CD4-positive, CD25-positive, alpha-beta regulatory T cell (primary cell): ENCODE measurements at regions not wholly inside any gene's neighbourhood (a gene's known extent, or its start where the extent isn't known, plus 50 kb on each side); places are given as distances from the start of the nearest gene placed in this dataset.

Source experiments
- ATAC-seq, 2 donors: fragments of 150-1000 bp; cut with Tn5 transposase; one replicate each; pipeline ENCODE4 v1.10.0; 2021; ENCODE audit warnings: low read depth in 2 of 2, moderate number of reproducible peaks in 2 of 2, moderate library complexity in 1 of 2
- DNase-seq, 3 donors: peaks; one replicate each; pipeline versions ENCODE4 v3.0.0 to v3.0.0-alpha.2; 2012 to 2022; ENCODE audit warnings: mixed read lengths in 1 of 3
- H3K27ac ChIP-seq: one replicate; pipeline ENCODE4 v1.7.0; 2013; ENCODE audit warnings: mild to moderate bottlenecking, low read length; ENCODE audit not compliant: insufficient read depth, poor library complexity, severe bottlenecking
- H3K27me3 ChIP-seq: one replicate; pipeline ENCODE4 v1.7.0; 2013; ENCODE audit warnings: low read length; ENCODE audit not compliant: control insufficient read depth, insufficient read depth
- H3K36me3 ChIP-seq: one replicate; pipeline ENCODE4 v1.7.0; 2013; ENCODE audit warnings: mild to moderate bottlenecking, low read length, moderate library complexity; ENCODE audit not compliant: control insufficient read depth, insufficient read depth
- H3K4me1 ChIP-seq: 2 replicates; pipeline ENCODE4 v1.7.0; 2013; ENCODE audit warnings: mild to moderate bottlenecking, low read length; ENCODE audit not compliant: insufficient read depth, control insufficient read depth, poor library complexity, severe bottlenecking
- H3K4me3 ChIP-seq: one replicate; pipeline ENCODE4 v1.7.0; 2013; ENCODE audit warnings: low read depth, mild to moderate bottlenecking, low read length, moderate library complexity
- H3K9me3 ChIP-seq, 2 experiments: 1 replicate in 1 of 2; 2 replicates in 1 of 2; pipeline ENCODE4 v1.7.0; 2013; ENCODE audit warnings: low read length in 2 of 2, mild to moderate bottlenecking in 1 of 2, moderate library complexity in 1 of 2; ENCODE audit not compliant: control insufficient read depth in 2 of 2
- H3K27ac Mint-ChIP-seq, 3 donors: one replicate each; pipeline ENCODE4 v1.8.0; 2020 to 2022; ENCODE audit warnings: mild to moderate bottlenecking in 3 of 3, mixed read lengths in 3 of 3, moderate library complexity in 2 of 3
- H3K27me3 Mint-ChIP-seq: one replicate; pipeline ENCODE4 v1.8.0; 2022; ENCODE audit warnings: mild to moderate bottlenecking, mixed read lengths
- H3K36me3 Mint-ChIP-seq: one replicate; pipeline ENCODE4 v1.8.0; 2020; ENCODE audit warnings: mixed read lengths
- H3K4me1 Mint-ChIP-seq, 4 donors: one replicate each; pipeline ENCODE4 v1.8.0; 2020 to 2022; ENCODE audit warnings: mixed read lengths in 4 of 4, mild to moderate bottlenecking in 1 of 4
- H3K4me3 Mint-ChIP-seq, 4 donors: one replicate each; pipeline ENCODE4 v1.8.0; 2020 to 2022; ENCODE audit warnings: mild to moderate bottlenecking in 4 of 4, mixed read lengths in 4 of 4, moderate library complexity in 3 of 4
- H3K9me3 Mint-ChIP-seq, 7 donors: one replicate each; pipeline ENCODE4 v1.8.0; 2020 to 2022; ENCODE audit warnings: mixed read lengths in 7 of 7, mild to moderate bottlenecking in 3 of 7, moderate library complexity in 2 of 7

GRCh38 chr6:109230453-109230852 lies 135.1 kb downstream of the CEP57L1 start:
- H3K4me3 ChIP-seq, result no peak overlapping the region
- no peaks in the 10 kb centered on the region for H3K9me3 ChIP-seq
- no peak for ATAC-seq
- H3K27ac ChIP-seq, result no peak overlapping the region
- Mint-ChIP-seq H3K27ac (no peak overlapping the region), H3K9me3 (peaks cover 0 to 5% (median 2%) of the 10 kb centered on the region in 7 donors), H3K27me3 (peaks cover 12% of the 10 kb centered on the region), H3K4me3 (no peak overlapping the region), H3K36me3 (no peaks in the 10 kb centered on the region), H3K4me1 (peaks cover 0 to under 1% (median 0%) of the 10 kb centered on the region in 4 donors)
- H3K27me3 ChIP-seq, result peaks cover 5% of the 10 kb centered on the region
- no peaks in the 10 kb centered on the region for H3K36me3 ChIP-seq
- no peak for DNase-seq
- H3K4me1 ChIP-seq, result no peaks in the 10 kb centered on the region

GRCh38 chr6:109229536-109229935 lies 134.2 kb downstream of the CEP57L1 start:
- Mint-ChIP-seq H3K9me3 (peaks cover 0 to 5% (median under 1%) of the 10 kb centered on the region in 7 donors), H3K27ac (no peak overlapping the region), H3K4me1 (peaks cover 0 to under 1% (median 0%) of the 10 kb centered on the region in 4 donors), H3K27me3 (peaks cover 19% of the 10 kb centered on the region), H3K36me3 (no peaks in the 10 kb centered on the region), H3K4me3 (no peak overlapping the region)
- Histone ChIP-seq H3K27me3 (peaks cover 6% of the 10 kb centered on the region), H3K4me3 (no peak overlapping the region), H3K27ac (no peak overlapping the region), H3K9me3 (no peaks in the 10 kb centered on the region), H3K36me3 (no peaks in the 10 kb centered on the region), H3K4me1 (no peaks in the 10 kb centered on the region)
- ATAC-seq, result no peak
- DNase-seq, result no peak

- Mint-ChIP-seq H3K4me3 (no peak overlapping the region), H3K4me1 (peaks cover 0 to 2% (median 0%) of the 10 kb centered on the region in 4 donors), H3K27ac (peak overlapping the region in 1 of 3 donors; percentile 8), H3K27me3 (peaks cover 19% of the 10 kb centered on the region), H3K9me3 (peaks cover 0 to 5% (median 0%) of the 10 kb centered on the region in 7 donors), H3K36me3 (no peaks in the 10 kb centered on the region)
- DNase-seq (no peak), ATAC-seq (no peak)
- Histone ChIP-seq H3K4me1 (no peaks in the 10 kb centered on the region), H3K36me3 (no peaks in the 10 kb centered on the region), H3K9me3 (no peaks in the 10 kb centered on the region), H3K27me3 (peaks cover 7% of the 10 kb centered on the region), H3K4me3 (no peak overlapping the region), H3K27ac (no peak overlapping the region)
Measured at GRCh38 chr6:109227646-109228045, 132.3 kb downstream of the CEP57L1 start.

GRCh38 chr6:109226353-109226752 lies 131.0 kb downstream of the CEP57L1 start:
- Mint-ChIP-seq H3K36me3 (no peaks in the 10 kb centered on the region), H3K9me3 (peaks cover 0 to 4% (median 0%) of the 10 kb centered on the region in 7 donors), H3K27me3 (peaks cover 19% of the 10 kb centered on the region), H3K4me1 (peaks cover 0 to 2% (median 0%) of the 10 kb centered on the region in 4 donors), H3K4me3 (no peak overlapping the region), H3K27ac (no peak overlapping the region)
- DNase-seq (no peak), ATAC-seq (no peak)
- Histone ChIP-seq H3K4me1 (no peaks in the 10 kb centered on the region), H3K27me3 (peaks cover 7% of the 10 kb centered on the region), H3K27ac (no peak overlapping the region), H3K4me3 (no peak overlapping the region), H3K9me3 (no peaks in the 10 kb centered on the region), H3K36me3 (no peaks in the 10 kb centered on the region)

- DNase-seq (no peak), ATAC-seq (no peak)
- H3K4me3 Mint-ChIP-seq, result no peak overlapping the region
- Histone ChIP-seq H3K4me3 (no peak overlapping the region), H3K27ac (no peak overlapping the region), H3K27me3 (peaks cover 7% of the 10 kb centered on the region), H3K9me3 (no peaks in the 10 kb centered on the region), H3K36me3 (no peaks in the 10 kb centered on the region), H3K4me1 (no peaks in the 10 kb centered on the region)
- H3K27me3 Mint-ChIP-seq, result peaks cover 19% of the 10 kb centered on the region
- no peak overlapping the region for H3K27ac Mint-ChIP-seq
- peaks cover 0 to 4% (median 0%) of the 10 kb centered on the region in 7 donors for H3K9me3 Mint-ChIP-seq
- no peaks in the 10 kb centered on the region for H3K36me3 Mint-ChIP-seq
- peaks cover 0 to 4% (median 2%) of the 10 kb centered on the region in 4 donors for H3K4me1 Mint-ChIP-seq
Measured at GRCh38 chr6:109225946-109226345, 130.6 kb downstream of the CEP57L1 start.

- Mint-ChIP-seq H3K9me3 (peaks cover 0 to 4% (median 0%) of the 10 kb centered on the region in 7 donors), H3K4me1 (peaks cover 0 to 13% (median 6%) of the 10 kb centered on the region in 4 donors), H3K4me3 (no peak overlapping the region), H3K36me3 (no peaks in the 10 kb centered on the region), H3K27me3 (peaks cover 24% of the 10 kb centered on the region), H3K27ac (no peak overlapping the region)
- Histone ChIP-seq H3K9me3 (no peaks in the 10 kb centered on the region), H3K4me3 (no peak overlapping the region), H3K27me3 (peaks cover 4% of the 10 kb centered on the region), H3K4me1 (no peaks in the 10 kb centered on the region), H3K36me3 (no peaks in the 10 kb centered on the region), H3K27ac (no peak overlapping the region)
- DNase-seq, result no peak
- ATAC-seq, result no peak
Measured at GRCh38 chr6:109224994-109225393, 129.7 kb downstream of the CEP57L1 start.

GRCh38 chr6:109224107-109224875 lies 129.0 kb downstream of the CEP57L1 start:
- Mint-ChIP-seq H3K27me3 (peaks cover 24% of the 10 kb centered on the region), H3K4me3 (no peak overlapping the region), H3K36me3 (no peaks in the 10 kb centered on the region), H3K9me3 (peaks cover 0 to 4% (median 0%) of the 10 kb centered on the region in 7 donors), H3K4me1 (peaks cover 0 to 15% (median 6%) of the 10 kb centered on the region in 4 donors), H3K27ac (no peak overlapping the region)
- ATAC-seq (no peak), DNase-seq (no peak)
- Histone ChIP-seq H3K4me3 (no peak overlapping the region), H3K27ac (no peak overlapping the region), H3K27me3 (peaks cover 4% of the 10 kb centered on the region), H3K36me3 (no peaks in the 10 kb centered on the region), H3K9me3 (no peaks in the 10 kb centered on the region), H3K4me1 (no peaks in the 10 kb centered on the region)

- Mint-ChIP-seq H3K27ac (no peak overlapping the region), H3K36me3 (no peaks in the 10 kb centered on the region), H3K27me3 (peaks cover 30% of the 10 kb centered on the region), H3K9me3 (peaks cover 0 to 4% (median 0%) of the 10 kb centered on the region in 7 donors), H3K4me3 (no peak overlapping the region), H3K4me1 (peaks cover 0 to 15% (median 6%) of the 10 kb centered on the region in 4 donors)
- H3K36me3 ChIP-seq, result no peaks in the 10 kb centered on the region
- H3K27me3 ChIP-seq, result peaks cover 4% of the 10 kb centered on the region
- DNase-seq (no peak), ATAC-seq (no peak)
- no peak overlapping the region for H3K27ac ChIP-seq
- H3K4me1 ChIP-seq, result no peaks in the 10 kb centered on the region
- H3K9me3 ChIP-seq, result no peaks in the 10 kb centered on the region
- H3K4me3 ChIP-seq, result no peak overlapping the region
Measured at GRCh38 chr6:109222848-109223247, 127.5 kb downstream of the CEP57L1 start.
